ENCODE measurements at regions not wholly inside any gene's neighbourhood (a gene's known extent, or its start where the extent isn't known, plus 50 kb on each side); places are given as distances from the start of the nearest gene placed in this dataset.
"Not testable (repeated sequence)": the region's sequence is repeated elsewhere in the genome, so short reads cannot be mapped to it uniquely, and the experiment has no call there.

GRCh38 chr7:76897007-76897406 lies 135.2 kb downstream of the SPDYE17 start:
- H3K4me3 ChIP-seq (ENCODE audit: control insufficient read depth in 1 of 7, extremely low read depth in 1 of 7, insufficient read depth in 4 of 7, low read depth in 2 of 7, low read length in 6 of 7); POLR2A ChIA-PET; H3K27me3 ChIP-seq (replicated peaks in 2 of 5; ENCODE audit: control insufficient read depth in 4 of 5, insufficient read depth in 5 of 5, low read length in 4 of 5); CTCF ChIA-PET; H3K27ac ChIP-seq (ENCODE audit: insufficient read depth in 1 of 2, low read depth in 1 of 2, low read length in 2 of 2, poor library complexity in 1 of 2, severe bottlenecking in 2 of 2); H3K9me3 ChIP-seq (ENCODE audit: control extremely low read depth in 1 of 5, control insufficient read depth in 4 of 5, insufficient read depth in 2 of 5, low read depth in 1 of 5, low read length in 4 of 5); H3K4me1 ChIP-seq (ENCODE audit: control extremely low read depth in 1 of 4, control insufficient read depth in 4 of 4, insufficient read depth in 4 of 4, low read length in 3 of 4); DNase-seq; H3K36me3 ChIP-seq (ENCODE audit: control insufficient read depth in 4 of 4, insufficient read depth in 4 of 4, low read length in 3 of 4): not testable (repeated sequence)
- no CpG with 5 or more reads among the region's 2 CpGs for WGBS (ENCODE audit: insufficient coverage)

DNA sequence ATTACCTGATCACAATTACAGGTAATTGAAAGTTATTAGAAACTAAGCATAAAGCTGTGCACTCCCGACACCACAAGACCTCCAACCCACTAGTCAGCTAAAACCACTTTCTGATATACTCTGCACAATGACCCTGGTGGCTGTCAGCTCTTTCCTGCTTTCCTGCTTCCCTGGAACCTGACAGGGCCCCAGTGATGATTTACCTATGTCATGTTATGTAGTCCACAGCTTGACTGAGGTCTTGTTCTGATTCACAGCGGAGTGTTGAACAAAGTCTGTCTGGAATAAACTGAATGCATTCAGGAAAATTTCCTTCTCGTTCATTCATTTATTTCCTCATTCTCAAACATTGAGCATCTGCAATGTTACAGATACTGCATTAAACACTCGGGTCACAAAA lies 136.5 kb downstream of the SPDYE17 start:
- POLR2A ChIA-PET; H3K36me3 ChIP-seq (ENCODE audit: control insufficient read depth in 4 of 4, insufficient read depth in 4 of 4, low read length in 3 of 4); H3K4me1 ChIP-seq (ENCODE audit: control extremely low read depth in 1 of 4, control insufficient read depth in 4 of 4, insufficient read depth in 4 of 4, low read length in 3 of 4); CTCF ChIA-PET; DNase-seq; H3K9me3 ChIP-seq (ENCODE audit: control extremely low read depth in 1 of 5, control insufficient read depth in 4 of 5, insufficient read depth in 2 of 5, low read depth in 1 of 5, low read length in 4 of 5); H3K4me3 ChIP-seq (ENCODE audit: control insufficient read depth in 1 of 7, extremely low read depth in 1 of 7, insufficient read depth in 4 of 7, low read depth in 2 of 7, low read length in 6 of 7); H3K27ac ChIP-seq (ENCODE audit: insufficient read depth in 1 of 2, low read depth in 1 of 2, low read length in 2 of 2, poor library complexity in 1 of 2, severe bottlenecking in 2 of 2); H3K27me3 ChIP-seq (replicated peaks in 2 of 5; ENCODE audit: control insufficient read depth in 4 of 5, insufficient read depth in 5 of 5, low read length in 4 of 5): not testable (repeated sequence)
- WGBS (ENCODE audit: insufficient coverage): no CpG with 5 or more reads among the region's 4 CpGs

DNA sequence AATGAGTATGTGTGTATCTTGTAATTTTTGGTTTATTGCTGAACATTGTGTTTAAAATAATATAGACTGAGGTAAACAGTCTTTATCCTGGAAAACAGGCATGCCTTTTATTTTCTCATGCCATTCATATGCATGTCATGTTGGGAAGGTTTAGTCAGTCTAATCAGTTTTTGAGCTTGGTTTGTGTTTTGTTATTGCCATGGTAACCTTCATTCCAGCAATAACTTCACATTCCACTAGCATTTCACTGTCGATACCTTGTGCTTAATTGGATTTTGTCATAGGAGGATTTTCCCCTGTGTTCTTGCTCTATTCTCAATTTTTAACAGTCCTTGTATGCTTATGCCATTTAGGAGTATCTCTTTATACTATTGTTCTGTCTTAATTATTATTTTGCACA lies 140.4 kb downstream of the SPDYE17 start:
- H3K4me3 ChIP-seq (ENCODE audit: control insufficient read depth in 1 of 7, extremely low read depth in 1 of 7, insufficient read depth in 4 of 7, low read depth in 2 of 7, low read length in 6 of 7); POLR2A ChIA-PET; H3K9me3 ChIP-seq (ENCODE audit: control extremely low read depth in 1 of 5, control insufficient read depth in 4 of 5, insufficient read depth in 2 of 5, low read depth in 1 of 5, low read length in 4 of 5); CTCF ChIA-PET; H3K4me1 ChIP-seq (ENCODE audit: control extremely low read depth in 1 of 4, control insufficient read depth in 4 of 4, insufficient read depth in 4 of 4, low read length in 3 of 4); H3K36me3 ChIP-seq (ENCODE audit: control insufficient read depth in 4 of 4, insufficient read depth in 4 of 4, low read length in 3 of 4); H3K27ac ChIP-seq (ENCODE audit: insufficient read depth in 1 of 2, low read depth in 1 of 2, low read length in 2 of 2, poor library complexity in 1 of 2, severe bottlenecking in 2 of 2); DNase-seq; H3K27me3 ChIP-seq (replicated peaks in 2 of 5; ENCODE audit: control insufficient read depth in 4 of 5, insufficient read depth in 5 of 5, low read length in 4 of 5): not testable (repeated sequence)
- no CpG with 5 or more reads among the region's 1 CpG for WGBS (ENCODE audit: insufficient coverage)

DNA sequence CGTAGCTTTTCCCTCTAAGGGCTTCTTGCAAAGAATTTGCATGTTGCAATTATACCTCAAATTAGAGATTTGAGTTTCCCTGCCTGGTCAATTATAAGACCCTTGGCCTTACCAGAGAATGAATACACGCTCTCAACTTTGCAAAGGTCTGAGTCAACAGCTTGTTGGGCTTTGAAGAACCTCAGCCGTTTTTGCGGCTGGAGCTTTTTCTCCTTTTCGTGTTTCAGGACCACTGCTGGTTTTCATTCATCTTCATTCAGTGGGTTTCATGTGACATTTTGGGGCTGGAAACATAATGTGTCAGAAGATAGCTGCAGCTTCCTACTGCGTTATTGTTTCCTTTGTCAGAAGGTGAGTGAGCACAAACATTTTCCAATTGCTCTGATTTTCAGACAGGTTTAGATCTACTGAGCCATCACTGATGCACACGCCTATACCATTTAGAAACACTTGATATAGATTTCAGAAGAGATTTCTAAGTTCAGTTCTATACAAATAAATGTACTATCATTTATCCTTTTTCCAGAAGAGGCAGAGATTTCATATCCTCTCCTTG lies 152.3 kb downstream of the SPDYE17 start:
- H3K4me1 ChIP-seq (ENCODE audit: control extremely low read depth in 1 of 4, control insufficient read depth in 4 of 4, insufficient read depth in 4 of 4, low read length in 3 of 4); DNase-seq; CTCF ChIA-PET; H3K9me3 ChIP-seq (ENCODE audit: control extremely low read depth in 1 of 5, control insufficient read depth in 4 of 5, insufficient read depth in 2 of 5, low read depth in 1 of 5, low read length in 4 of 5); H3K36me3 ChIP-seq (ENCODE audit: control insufficient read depth in 4 of 4, insufficient read depth in 4 of 4, low read length in 3 of 4); POLR2A ChIA-PET; H3K4me3 ChIP-seq (ENCODE audit: control insufficient read depth in 1 of 7, extremely low read depth in 1 of 7, insufficient read depth in 4 of 7, low read depth in 2 of 7, low read length in 6 of 7); H3K27me3 ChIP-seq (replicated peaks in 2 of 5; ENCODE audit: control insufficient read depth in 4 of 5, insufficient read depth in 5 of 5, low read length in 4 of 5); H3K27ac ChIP-seq (ENCODE audit: insufficient read depth in 1 of 2, low read depth in 1 of 2, low read length in 2 of 2, poor library complexity in 1 of 2, severe bottlenecking in 2 of 2): not testable (repeated sequence)
- WGBS (ENCODE audit: insufficient coverage): 86% methylated on average over 1 of the region's 7 CpGs

DNA sequence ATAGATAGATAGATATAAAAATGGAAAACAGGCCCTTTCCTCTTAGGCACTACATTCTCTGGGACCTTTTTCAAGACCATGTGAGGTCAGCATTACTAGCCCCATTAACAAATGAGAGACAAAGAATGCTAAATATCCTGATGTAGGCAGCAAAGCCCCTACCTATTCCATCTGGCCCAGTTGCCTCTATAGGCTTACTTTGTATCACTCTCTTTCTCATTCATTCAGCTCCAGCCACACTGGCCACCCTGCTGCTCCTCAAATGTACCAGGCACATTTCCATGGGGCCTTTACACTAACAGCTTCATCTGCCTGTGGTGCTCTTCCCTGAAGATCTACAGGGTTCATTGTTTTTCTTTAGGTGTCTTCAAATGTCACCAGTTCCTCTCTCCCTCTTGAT lies 156.4 kb downstream of the SPDYE17 start:
- DNase-seq; H3K36me3 ChIP-seq (ENCODE audit: control insufficient read depth in 4 of 4, insufficient read depth in 4 of 4, low read length in 3 of 4); H3K27me3 ChIP-seq (replicated peaks in 2 of 5; ENCODE audit: control insufficient read depth in 4 of 5, insufficient read depth in 5 of 5, low read length in 4 of 5); H3K9me3 ChIP-seq (ENCODE audit: control extremely low read depth in 1 of 5, control insufficient read depth in 4 of 5, insufficient read depth in 2 of 5, low read depth in 1 of 5, low read length in 4 of 5); H3K27ac ChIP-seq (ENCODE audit: insufficient read depth in 1 of 2, low read depth in 1 of 2, low read length in 2 of 2, poor library complexity in 1 of 2, severe bottlenecking in 2 of 2); H3K4me1 ChIP-seq (ENCODE audit: control extremely low read depth in 1 of 4, control insufficient read depth in 4 of 4, insufficient read depth in 4 of 4, low read length in 3 of 4); POLR2A ChIA-PET; CTCF ChIA-PET; H3K4me3 ChIP-seq (ENCODE audit: control insufficient read depth in 1 of 7, extremely low read depth in 1 of 7, insufficient read depth in 4 of 7, low read depth in 2 of 7, low read length in 6 of 7): not testable (repeated sequence)

GRCh38 chr7:76870504-76870808 lies 161.7 kb downstream of the SPDYE17 start:
- H3K4me3 ChIP-seq (ENCODE audit: control insufficient read depth in 1 of 7, extremely low read depth in 1 of 7, insufficient read depth in 4 of 7, low read depth in 2 of 7, low read length in 6 of 7); CTCF ChIA-PET; DNase-seq; H3K4me1 ChIP-seq (ENCODE audit: control extremely low read depth in 1 of 4, control insufficient read depth in 4 of 4, insufficient read depth in 4 of 4, low read length in 3 of 4); H3K27ac ChIP-seq (ENCODE audit: insufficient read depth in 1 of 2, low read depth in 1 of 2, low read length in 2 of 2, poor library complexity in 1 of 2, severe bottlenecking in 2 of 2); H3K27me3 ChIP-seq (replicated peaks in 2 of 5; ENCODE audit: control insufficient read depth in 4 of 5, insufficient read depth in 5 of 5, low read length in 4 of 5); H3K36me3 ChIP-seq (ENCODE audit: control insufficient read depth in 4 of 4, insufficient read depth in 4 of 4, low read length in 3 of 4); POLR2A ChIA-PET; H3K9me3 ChIP-seq (ENCODE audit: control extremely low read depth in 1 of 5, control insufficient read depth in 4 of 5, insufficient read depth in 2 of 5, low read depth in 1 of 5, low read length in 4 of 5): not testable (repeated sequence)
- WGBS (ENCODE audit: insufficient coverage): no CpG with 5 or more reads among the region's 1 CpG

DNA sequence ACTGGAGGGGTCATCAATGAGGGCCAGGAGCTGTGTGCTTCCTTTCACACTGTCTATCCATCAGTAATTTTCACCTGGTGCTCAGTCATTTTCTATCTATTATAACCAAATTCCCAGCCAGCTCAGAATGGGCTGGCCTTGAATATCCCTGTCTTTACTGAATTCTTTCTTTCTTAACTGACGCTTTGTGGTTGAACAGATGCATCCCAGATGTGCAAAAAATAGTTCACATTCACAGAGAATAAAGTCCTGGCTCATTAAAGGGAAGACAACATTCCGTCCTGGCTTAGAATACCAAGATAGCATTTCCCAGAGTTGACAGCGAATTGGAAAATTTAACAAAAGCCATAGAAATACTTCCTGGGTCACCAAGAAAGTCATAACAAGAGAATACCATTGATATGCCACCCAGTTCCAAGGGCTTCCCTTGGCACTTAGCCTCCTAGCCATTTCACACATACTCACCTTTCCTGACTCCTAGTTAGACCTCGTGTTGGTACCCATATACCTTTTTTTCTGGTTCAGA lies 164.7 kb downstream of the SPDYE17 start:
- H3K27ac ChIP-seq (ENCODE audit: insufficient read depth in 1 of 2, low read depth in 1 of 2, low read length in 2 of 2, poor library complexity in 1 of 2, severe bottlenecking in 2 of 2); H3K4me1 ChIP-seq (ENCODE audit: control extremely low read depth in 1 of 4, control insufficient read depth in 4 of 4, insufficient read depth in 4 of 4, low read length in 3 of 4); POLR2A ChIA-PET; H3K4me3 ChIP-seq (ENCODE audit: control insufficient read depth in 1 of 7, extremely low read depth in 1 of 7, insufficient read depth in 4 of 7, low read depth in 2 of 7, low read length in 6 of 7); H3K9me3 ChIP-seq (ENCODE audit: control extremely low read depth in 1 of 5, control insufficient read depth in 4 of 5, insufficient read depth in 2 of 5, low read depth in 1 of 5, low read length in 4 of 5); H3K36me3 ChIP-seq (ENCODE audit: control insufficient read depth in 4 of 4, insufficient read depth in 4 of 4, low read length in 3 of 4); H3K27me3 ChIP-seq (replicated peaks in 2 of 5; ENCODE audit: control insufficient read depth in 4 of 5, insufficient read depth in 5 of 5, low read length in 4 of 5); CTCF ChIA-PET; DNase-seq: not testable (repeated sequence)
- WGBS (ENCODE audit: insufficient coverage): no CpG with 5 or more reads among the region's 4 CpGs
